ENCODE measurements at regions not wholly inside any gene's neighbourhood (a gene's known extent, or its start where the extent isn't known, plus 50 kb on each side); places are given as distances from the start of the nearest gene placed in this dataset.

GRCh38 chr9:24385077-24385476, 160.6 kb downstream of the IZUMO3 start:
- TF ChIP-seq CTCF (conservative IDR thresholded peaks at IDR 0.05; ENCODE audit: low read length) (no peak), EZH2phosphoT487 (IDR thresholded peaks at IDR 0.05; ENCODE audit: borderline replicate concordance, low read depth, low read length) (no peak)
